GM18507 (cell line): ENCODE measurements at regions not wholly inside any gene's neighbourhood (a gene's known extent, or its start where the extent isn't known, plus 50 kb on each side); places are given as distances from the start of the nearest gene placed in this dataset.
"Not testable (repeated sequence)": the region's sequence is repeated elsewhere in the genome, so short reads cannot be mapped to it uniquely, and the experiment has no call there.

ENCODE experiments used
- DNase-seq: peaks from one replicate; pipeline ENCODE4 v3.0.0; 2011; ENCODE audit warnings: low read depth; ENCODE audit not compliant: insufficient read length; ENCODE audit errors: extremely low spot score
- FAIRE-seq: peaks from 2 replicates; lab custom pipeline; 2011; peaks lifted over from hg19 to GRCh38; lab: Jason Lieb, UNC

GRCh38 chr12:16796168-16796567 lies 190.2 kb upstream of the LMO3 start:
- no peak for DNase-seq
- FAIRE-seq = no peak

- FAIRE-seq = no peak
- no peak for DNase-seq
These were observed 183.3 kb upstream of the LMO3 start for GRCh38 chr12:16789204-16789790.

- FAIRE-seq = no peak
- DNase-seq = no peak
These were observed 182.7 kb upstream of the LMO3 start for GRCh38 chr12:16788506-16789203.

- no peak for FAIRE-seq
- DNase-seq = no peak
These were observed 180.0 kb upstream of the LMO3 start for GRCh38 chr12:16785953-16786352.

GRCh38 chr12:16785524-16785923 lies 179.6 kb upstream of the LMO3 start:
- FAIRE-seq (no peak), DNase-seq (no peak)

- FAIRE-seq, DNase-seq: not testable (repeated sequence)
These were observed 163.2 kb upstream of the LMO3 start for GRCh38 chr12:16769129-16769528.

- DNase-seq (no peak), FAIRE-seq (no peak)
These were observed 160.8 kb upstream of the LMO3 start for GRCh38 chr12:16766736-16767135.

- FAIRE-seq (no peak), DNase-seq (no peak)
These were observed 157.9 kb upstream of the LMO3 start for GRCh38 chr12:16763901-16764300.

GRCh38 chr12:16756833-16757555 lies 151.0 kb upstream of the LMO3 start:
- DNase-seq (no peak), FAIRE-seq (no peak)

GRCh38 chr12:16730772-16731171 lies 124.8 kb upstream of the LMO3 start:
- DNase-seq (no peak), FAIRE-seq (no peak)

GRCh38 chr12:16726879-16727278 lies 120.9 kb upstream of the LMO3 start:
- DNase-seq (no peak), FAIRE-seq (no peak)

GRCh38 chr12:16719713-16720416 lies 113.9 kb upstream of the LMO3 start:
- no peak for FAIRE-seq
- DNase-seq = no peak

GRCh38 chr12:16716928-16717327 lies 111.0 kb upstream of the LMO3 start:
- DNase-seq = no peak
- FAIRE-seq = no peak

- FAIRE-seq (no peak), DNase-seq (no peak)
These were observed 86.1 kb upstream of the LMO3 start for GRCh38 chr12:16692099-16692498.

GRCh38 chr12:16691624-16692023 lies 85.7 kb upstream of the LMO3 start:
- no peak for FAIRE-seq
- DNase-seq = no peak

- DNase-seq (no peak), FAIRE-seq (no peak)
These were observed 82.2 kb upstream of the LMO3 start for GRCh38 chr12:16688200-16688599.

GRCh38 chr12:16685107-16685506 lies 79.1 kb upstream of the LMO3 start:
- DNase-seq (no peak), FAIRE-seq (no peak)

GRCh38 chr12:16681196-16681595 lies 75.2 kb upstream of the LMO3 start:
- no peak for FAIRE-seq
- no peak for DNase-seq

- no peak for DNase-seq
- FAIRE-seq = no peak
These were observed 69.5 kb upstream of the LMO3 start for GRCh38 chr12:16675438-16675837.

- FAIRE-seq = no peak
- DNase-seq = no peak
These were observed 68.9 kb upstream of the LMO3 start for GRCh38 chr12:16674885-16675284.
